ENCODE measurements at regions not wholly inside any gene's neighbourhood (a gene's known extent, or its start where the extent isn't known, plus 50 kb on each side); places are given as distances from the start of the nearest gene placed in this dataset.

GRCh38 chr4:19010761-19011160 lies 989.2 kb upstream of the LCORL start:
- Histone ChIP-seq H3K27me3 (ENCODE audit: control insufficient read depth in 1 of 2, insufficient read depth in 2 of 2, low read length in 2 of 2) (no peaks in the 10 kb centered on the region), H3K27ac (ENCODE audit: low read depth, low read length) (no peak overlapping the region), H3K4me3 (ENCODE audit: low read depth in 1 of 2, low read length in 2 of 2) (no peak overlapping the region), H3K9ac (ENCODE audit: low read length) (no peak overlapping the region), H3K4me1 (ENCODE audit: insufficient read depth, low read length) (peaks cover 8% of the 10 kb centered on the region), H3K36me3 (ENCODE audit: insufficient read depth, low read length) (no peaks in the 10 kb centered on the region), H3K9me3 (ENCODE audit: low read length) (no peaks in the 10 kb centered on the region)

GRCh38 chr4:19009881-19010280 lies 988.3 kb upstream of the LCORL start:
- H3K4me3 ChIP-seq (ENCODE audit: low read depth in 1 of 2, low read length in 2 of 2), result no peak overlapping the region
- no peaks in the 10 kb centered on the region for H3K27me3 ChIP-seq (ENCODE audit: control insufficient read depth in 1 of 2, insufficient read depth in 2 of 2, low read length in 2 of 2)
- peaks cover 8% of the 10 kb centered on the region for H3K4me1 ChIP-seq (ENCODE audit: insufficient read depth, low read length)
- no peaks in the 10 kb centered on the region for H3K9me3 ChIP-seq (ENCODE audit: low read length)
- H3K27ac ChIP-seq (ENCODE audit: low read depth, low read length), result no peak overlapping the region
- H3K9ac ChIP-seq (ENCODE audit: low read length), result no peak overlapping the region
- H3K36me3 ChIP-seq (ENCODE audit: insufficient read depth, low read length), result no peaks in the 10 kb centered on the region

- no peaks in the 10 kb centered on the region for H3K36me3 ChIP-seq (ENCODE audit: insufficient read depth, low read length)
- H3K27me3 ChIP-seq (ENCODE audit: control insufficient read depth in 1 of 2, insufficient read depth in 2 of 2, low read length in 2 of 2), result no peaks in the 10 kb centered on the region
- H3K9me3 ChIP-seq (ENCODE audit: low read length), result no peaks in the 10 kb centered on the region
- H3K27ac ChIP-seq (ENCODE audit: low read depth, low read length), result no peak overlapping the region
- no peak overlapping the region for H3K9ac ChIP-seq (ENCODE audit: low read length)
- H3K4me1 ChIP-seq (ENCODE audit: insufficient read depth, low read length), result no peaks in the 10 kb centered on the region
- H3K4me3 ChIP-seq (ENCODE audit: low read depth in 1 of 2, low read length in 2 of 2), result no peak overlapping the region
Observed at GRCh38 chr4:19005211-19005610, 983.7 kb upstream of the LCORL start.

GRCh38 chr4:19002170-19002569 lies 980.6 kb upstream of the LCORL start:
- H3K9me3 ChIP-seq (ENCODE audit: low read length), result no peaks in the 10 kb centered on the region
- no peak overlapping the region for H3K9ac ChIP-seq (ENCODE audit: low read length)
- no peak overlapping the region for H3K27ac ChIP-seq (ENCODE audit: low read depth, low read length)
- no peak overlapping the region for H3K4me3 ChIP-seq (ENCODE audit: low read depth in 1 of 2, low read length in 2 of 2)
- no peaks in the 10 kb centered on the region for H3K4me1 ChIP-seq (ENCODE audit: insufficient read depth, low read length)
- H3K36me3 ChIP-seq (ENCODE audit: insufficient read depth, low read length), result no peaks in the 10 kb centered on the region
- no peaks in the 10 kb centered on the region for H3K27me3 ChIP-seq (ENCODE audit: control insufficient read depth in 1 of 2, insufficient read depth in 2 of 2, low read length in 2 of 2)

- no peak overlapping the region for H3K9ac ChIP-seq (ENCODE audit: low read length)
- no peaks in the 10 kb centered on the region for H3K9me3 ChIP-seq (ENCODE audit: low read length)
- H3K27ac ChIP-seq (ENCODE audit: low read depth, low read length), result no peak overlapping the region
- H3K4me3 ChIP-seq (ENCODE audit: low read depth in 1 of 2, low read length in 2 of 2), result no peak overlapping the region
- no peaks in the 10 kb centered on the region for H3K36me3 ChIP-seq (ENCODE audit: insufficient read depth, low read length)
- no peaks in the 10 kb centered on the region for H3K27me3 ChIP-seq (ENCODE audit: control insufficient read depth in 1 of 2, insufficient read depth in 2 of 2, low read length in 2 of 2)
- H3K4me1 ChIP-seq (ENCODE audit: insufficient read depth, low read length), result no peaks in the 10 kb centered on the region
Observed at GRCh38 chr4:18999595-18999994, 978.0 kb upstream of the LCORL start.

GRCh38 chr4:18981234-18981615 lies 959.7 kb upstream of the LCORL start:
- H3K9ac ChIP-seq (ENCODE audit: low read length), result no peak overlapping the region
- no peak overlapping the region for H3K27ac ChIP-seq (ENCODE audit: low read depth, low read length)
- no peaks in the 10 kb centered on the region for H3K36me3 ChIP-seq (ENCODE audit: insufficient read depth, low read length)
- H3K27me3 ChIP-seq (ENCODE audit: control insufficient read depth in 1 of 2, insufficient read depth in 2 of 2, low read length in 2 of 2), result no peaks in the 10 kb centered on the region
- no peak overlapping the region for H3K4me3 ChIP-seq (ENCODE audit: low read depth in 1 of 2, low read length in 2 of 2)
- H3K4me1 ChIP-seq (ENCODE audit: insufficient read depth, low read length), result no peaks in the 10 kb centered on the region
- H3K9me3 ChIP-seq (ENCODE audit: low read length), result no peaks in the 10 kb centered on the region

- Histone ChIP-seq H3K4me1 (ENCODE audit: insufficient read depth, low read length) (no peaks in the 10 kb centered on the region), H3K27me3 (ENCODE audit: control insufficient read depth in 1 of 2, insufficient read depth in 2 of 2, low read length in 2 of 2) (no peaks in the 10 kb centered on the region), H3K36me3 (ENCODE audit: insufficient read depth, low read length) (no peaks in the 10 kb centered on the region), H3K27ac (ENCODE audit: low read depth, low read length) (no peak overlapping the region), H3K4me3 (ENCODE audit: low read depth in 1 of 2, low read length in 2 of 2) (no peak overlapping the region), H3K9ac (ENCODE audit: low read length) (no peak overlapping the region), H3K9me3 (ENCODE audit: low read length) (no peaks in the 10 kb centered on the region)
Observed at GRCh38 chr4:18980516-18981233, 959.1 kb upstream of the LCORL start.

GRCh38 chr4:18976884-18977283 lies 955.3 kb upstream of the LCORL start:
- H3K36me3 ChIP-seq (ENCODE audit: insufficient read depth, low read length), result no peaks in the 10 kb centered on the region
- H3K27ac ChIP-seq (ENCODE audit: low read depth, low read length), result no peak overlapping the region
- H3K4me1 ChIP-seq (ENCODE audit: insufficient read depth, low read length), result no peaks in the 10 kb centered on the region
- no peaks in the 10 kb centered on the region for H3K27me3 ChIP-seq (ENCODE audit: control insufficient read depth in 1 of 2, insufficient read depth in 2 of 2, low read length in 2 of 2)
- no peak overlapping the region for H3K4me3 ChIP-seq (ENCODE audit: low read depth in 1 of 2, low read length in 2 of 2)
- no peak overlapping the region for H3K9ac ChIP-seq (ENCODE audit: low read length)
- no peaks in the 10 kb centered on the region for H3K9me3 ChIP-seq (ENCODE audit: low read length)

GRCh38 chr4:18975916-18976808 lies 954.6 kb upstream of the LCORL start:
- H3K27ac ChIP-seq (ENCODE audit: low read depth, low read length), result no peak overlapping the region
- H3K36me3 ChIP-seq (ENCODE audit: insufficient read depth, low read length), result no peaks in the 10 kb centered on the region

GRCh38 chr4:18973296-18973695 lies 951.7 kb upstream of the LCORL start:
- H3K27me3 ChIP-seq (ENCODE audit: control insufficient read depth in 1 of 2, insufficient read depth in 2 of 2, low read length in 2 of 2), result no peaks in the 10 kb centered on the region

More at GRCh38 chr4:18975916-18976808, 954.6 kb upstream of the LCORL start:
- Histone ChIP-seq H3K4me1 (ENCODE audit: insufficient read depth, low read length) (no peaks in the 10 kb centered on the region), H3K9ac (ENCODE audit: low read length) (no peak overlapping the region), H3K9me3 (ENCODE audit: low read length) (no peaks in the 10 kb centered on the region), H3K27me3 (ENCODE audit: control insufficient read depth in 1 of 2, insufficient read depth in 2 of 2, low read length in 2 of 2) (no peaks in the 10 kb centered on the region), H3K4me3 (ENCODE audit: low read depth in 1 of 2, low read length in 2 of 2) (no peak overlapping the region)

GRCh38 chr4:18961879-18962278 lies 940.3 kb upstream of the LCORL start:
- H3K9me3 ChIP-seq (ENCODE audit: low read length), result no peaks in the 10 kb centered on the region
- no peaks in the 10 kb centered on the region for H3K4me1 ChIP-seq (ENCODE audit: insufficient read depth, low read length)

More at GRCh38 chr4:18973296-18973695, 951.7 kb upstream of the LCORL start:
- no peaks in the 10 kb centered on the region for H3K9me3 ChIP-seq (ENCODE audit: low read length)
- H3K9ac ChIP-seq (ENCODE audit: low read length), result no peak overlapping the region
- no peaks in the 10 kb centered on the region for H3K4me1 ChIP-seq (ENCODE audit: insufficient read depth, low read length)
- no peak overlapping the region for H3K4me3 ChIP-seq (ENCODE audit: low read depth in 1 of 2, low read length in 2 of 2)
- H3K36me3 ChIP-seq (ENCODE audit: insufficient read depth, low read length), result no peaks in the 10 kb centered on the region
- H3K27ac ChIP-seq (ENCODE audit: low read depth, low read length), result no peak overlapping the region

More at GRCh38 chr4:18961879-18962278, 940.3 kb upstream of the LCORL start:
- H3K4me3 ChIP-seq (ENCODE audit: low read depth in 1 of 2, low read length in 2 of 2), result no peak overlapping the region
- H3K9ac ChIP-seq (ENCODE audit: low read length), result no peak overlapping the region
- H3K36me3 ChIP-seq (ENCODE audit: insufficient read depth, low read length), result no peaks in the 10 kb centered on the region
- no peak overlapping the region for H3K27ac ChIP-seq (ENCODE audit: low read depth, low read length)
- no peaks in the 10 kb centered on the region for H3K27me3 ChIP-seq (ENCODE audit: control insufficient read depth in 1 of 2, insufficient read depth in 2 of 2, low read length in 2 of 2)
